SK-N-MC (cell line): ENCODE measurements at regions not wholly inside any gene's neighbourhood (a gene's known extent, or its start where the extent isn't known, plus 50 kb on each side); places are given as distances from the start of the nearest gene placed in this dataset.
"Not testable (repeated sequence)": the region's sequence is repeated elsewhere in the genome, so short reads cannot be mapped to it uniquely, and the experiment has no call there.

ENCODE experiments used
- DNase-seq: peaks from one replicate; pipeline ENCODE4 v3.0.0-alpha.2; 2011; ENCODE audit warnings: low read depth, low spot score
- H3K27ac ChIP-seq: fragments of 200-600 bp; sonication (generic); 2 replicates; pipeline ENCODE4 v1.5.1; 2016; ENCODE audit warnings: mixed run types
- H3K36me3 ChIP-seq: fragments of 200-600 bp; sonication (generic); 2 replicates; pipeline ENCODE4 v1.6.1; 2017; ENCODE audit warnings: antibody characterized with exemption, low read length, mixed read lengths; ENCODE audit not compliant: insufficient read depth
- H3K4me3 ChIP-seq: fragments of 200-600 bp; sonication (generic); 2 replicates; pipeline ENCODE4 v1.5.1; 2016
- H3K9ac ChIP-seq: fragments of 200-600 bp; sonication (generic); 2 replicates; pipeline ENCODE4 v1.8.0; 2017; ENCODE audit warnings: mixed run types, mixed read lengths; ENCODE audit not compliant: insufficient read length
- H3K9me3 ChIP-seq: fragments of 200-600 bp; sonication (generic); 2 replicates; pipeline ENCODE4 v1.6.1; 2017; ENCODE audit warnings: low read depth, mild to moderate bottlenecking, antibody characterized with exemption, low read length, moderate library complexity, mixed read lengths
- EZH2 ChIP-seq: fragments of 200-600 bp; sonication (generic); IDR thresholded peaks from one replicate; pipeline ENCODE4 v1.6.1; 2017; ENCODE audit warnings: antibody characterized with exemption
- FOXP2 ChIP-seq: optimal IDR thresholded peaks from 2 replicates; pipeline ENCODE3; 2011; ENCODE audit warnings: mild to moderate bottlenecking, moderate library complexity; ENCODE audit not compliant: insufficient read depth; ENCODE audit errors: extremely low read length, control extremely low read depth
- POLR2AphosphoS5 ChIP-seq: IDR thresholded peaks from 2 replicates; pipeline ENCODE4 v1.6.1; 2012; ENCODE audit warnings: mild to moderate bottlenecking, low read depth, low read length, borderline replicate concordance

DNA sequence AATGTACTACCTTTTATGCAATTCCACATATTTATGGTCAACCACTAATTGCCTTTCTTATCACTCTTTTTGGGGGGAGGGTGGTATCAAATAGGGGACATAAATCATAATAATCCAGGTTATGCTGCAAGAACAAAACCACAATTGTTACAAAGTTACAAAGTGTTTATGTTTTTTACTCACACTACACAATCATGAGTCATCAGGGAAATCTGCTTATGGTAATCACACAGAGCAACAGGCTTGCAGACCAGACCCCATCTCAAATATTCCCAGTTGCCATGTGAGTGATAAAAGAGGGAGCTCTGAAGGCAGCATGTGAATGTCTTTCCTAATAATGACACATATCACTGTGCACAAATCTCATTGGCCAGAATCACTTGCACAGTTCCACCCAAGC, 304.7 kb upstream of the TMEFF2 start:
- no peaks in the 10 kb centered on the region for H3K9me3 ChIP-seq
- no peak overlapping the region for H3K4me3 ChIP-seq
- no peaks in the 10 kb centered on the region for H3K36me3 ChIP-seq
- no peak for DNase-seq
- H3K9ac ChIP-seq, result no peak overlapping the region
- no peak for TF ChIP-seq POLR2AphosphoS5
- no peak for TF ChIP-seq FOXP2
- no peak for TF ChIP-seq EZH2
- no peak overlapping the region for H3K27ac ChIP-seq

- DNase-seq, result no peak
- no peak overlapping the region for H3K9ac ChIP-seq
Observed at GRCh38 chr2:192498747-192499146, 304.0 kb upstream of the TMEFF2 start.

GRCh38 chr2:192488158-192488557, 293.4 kb upstream of the TMEFF2 start:
- not testable (repeated sequence) for H3K4me3 ChIP-seq, H3K36me3 ChIP-seq, H3K9me3 ChIP-seq, DNase-seq, H3K9ac ChIP-seq, H3K27ac ChIP-seq

More at GRCh38 chr2:192498747-192499146, 304.0 kb upstream of the TMEFF2 start:
- Histone ChIP-seq H3K36me3 (no peaks in the 10 kb centered on the region), H3K27ac (no peak overlapping the region), H3K9me3 (no peaks in the 10 kb centered on the region), H3K4me3 (no peak overlapping the region)
- TF ChIP-seq EZH2 (no peak), POLR2AphosphoS5 (no peak), FOXP2 (no peak)

GRCh38 chr2:192487636-192488035, 292.9 kb upstream of the TMEFF2 start:
- TF ChIP-seq POLR2AphosphoS5 (no peak), EZH2 (no peak), FOXP2 (no peak)
- no peak overlapping the region for H3K9ac ChIP-seq
- H3K4me3 ChIP-seq, result no peak overlapping the region
- H3K9me3 ChIP-seq, result no peaks in the 10 kb centered on the region
- H3K27ac ChIP-seq, result no peak overlapping the region
- DNase-seq, result no peak
- H3K36me3 ChIP-seq, result no peaks in the 10 kb centered on the region

- H3K36me3 ChIP-seq, result no peaks in the 10 kb centered on the region
- no peak for TF ChIP-seq POLR2AphosphoS5
- TF ChIP-seq EZH2, result no peak
- no peak for TF ChIP-seq FOXP2
- no peak overlapping the region for H3K27ac ChIP-seq
- no peak overlapping the region for H3K9ac ChIP-seq
- DNase-seq, result no peak
- no peaks in the 10 kb centered on the region for H3K9me3 ChIP-seq
- H3K4me3 ChIP-seq, result no peak overlapping the region
Observed at GRCh38 chr2:192484903-192485302, 290.2 kb upstream of the TMEFF2 start.

DNA sequence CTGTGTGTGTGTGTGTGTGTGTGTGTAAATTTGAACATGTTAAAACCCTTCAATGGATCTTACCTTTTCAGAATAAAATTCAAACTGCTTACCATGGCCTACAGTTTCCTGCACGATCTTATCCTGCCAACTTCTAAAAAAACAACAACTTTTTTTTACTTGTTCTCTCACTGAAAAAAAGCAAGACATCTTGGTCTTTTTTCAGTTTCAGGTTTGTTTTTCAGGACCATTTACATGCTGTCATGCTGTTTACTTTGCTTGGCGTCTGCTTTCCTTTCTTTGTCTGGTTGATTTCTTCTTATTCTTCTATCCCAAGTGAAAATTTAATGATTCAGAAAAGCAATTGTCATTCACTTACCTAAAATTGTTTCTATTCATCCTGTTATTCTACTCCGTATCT, 286.3 kb upstream of the TMEFF2 start:
- Histone ChIP-seq H3K27ac (no peak overlapping the region), H3K4me3 (no peak overlapping the region)
- TF ChIP-seq FOXP2, result no peak
- no peak for TF ChIP-seq EZH2
- no peak for TF ChIP-seq POLR2AphosphoS5

GRCh38 chr2:192473331-192473730, 278.6 kb upstream of the TMEFF2 start:
- Histone ChIP-seq H3K27ac (no peak overlapping the region), H3K4me3 (no peak overlapping the region), H3K9ac (no peak overlapping the region), H3K9me3 (no peaks in the 10 kb centered on the region), H3K36me3 (no peaks in the 10 kb centered on the region)
- DNase-seq, result no peak
- TF ChIP-seq FOXP2 (no peak), POLR2AphosphoS5 (no peak), EZH2 (no peak)

More for the DNA sequence above, 286.3 kb upstream of the TMEFF2 start:
- Histone ChIP-seq H3K9me3 (no peaks in the 10 kb centered on the region), H3K9ac (no peak overlapping the region), H3K36me3 (no peaks in the 10 kb centered on the region)
- DNase-seq, result no peak

DNA sequence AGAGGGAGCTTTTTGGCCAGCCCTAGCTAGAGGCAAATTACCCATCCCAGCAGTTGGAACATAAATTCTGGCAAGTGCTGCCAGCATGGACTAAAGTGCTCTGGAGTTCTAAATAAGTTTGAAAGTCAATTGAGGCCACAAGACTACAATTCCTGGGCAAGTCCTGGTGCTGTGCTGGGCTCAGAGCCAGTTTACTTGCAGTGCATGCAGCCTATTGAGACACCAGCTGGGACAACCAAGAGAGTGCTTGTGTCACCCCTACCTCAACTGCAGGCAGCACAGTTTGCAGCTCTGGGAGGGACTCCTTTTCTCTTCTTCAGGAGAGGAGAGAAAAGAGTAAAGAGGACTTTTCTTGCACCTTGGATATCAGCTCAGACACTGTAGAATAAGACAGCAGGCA, 277.2 kb upstream of the TMEFF2 start:
- DNase-seq, result no peak
- H3K36me3 ChIP-seq, result no peaks in the 10 kb centered on the region
- no peak overlapping the region for H3K27ac ChIP-seq
- TF ChIP-seq FOXP2 (no peak), POLR2AphosphoS5 (no peak), EZH2 (no peak)
- H3K4me3 ChIP-seq, result no peak overlapping the region
- H3K9me3 ChIP-seq, result no peaks in the 10 kb centered on the region
- H3K9ac ChIP-seq, result no peak overlapping the region

DNA sequence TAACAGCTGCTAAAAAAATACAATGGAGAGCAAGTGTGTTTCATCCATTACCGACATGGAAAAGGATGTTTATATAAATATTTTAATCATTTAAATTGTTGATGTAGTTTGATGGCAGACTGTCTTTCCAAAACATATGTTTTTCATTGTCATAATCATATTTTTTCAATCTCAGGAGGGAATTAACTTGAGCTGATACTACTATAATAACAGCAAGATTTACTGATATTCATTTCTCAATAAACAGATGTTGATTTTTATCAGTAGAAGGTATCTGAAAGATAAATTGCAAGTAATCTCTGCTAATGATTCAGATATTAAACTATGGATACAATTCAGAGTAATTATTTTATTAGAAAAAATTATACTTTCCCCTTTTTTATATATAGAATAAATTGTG, 274.9 kb upstream of the TMEFF2 start:
- TF ChIP-seq POLR2AphosphoS5 (no peak), FOXP2 (no peak), EZH2 (no peak)
- DNase-seq, result no peak
- H3K4me3 ChIP-seq, result no peak overlapping the region
- no peaks in the 10 kb centered on the region for H3K36me3 ChIP-seq
- no peak overlapping the region for H3K9ac ChIP-seq
- no peak overlapping the region for H3K27ac ChIP-seq
- no peaks in the 10 kb centered on the region for H3K9me3 ChIP-seq
